Neural cell (in vitro differentiated cells): ENCODE measurements at regions not wholly inside any gene's neighbourhood (a gene's known extent, or its start where the extent isn't known, plus 50 kb on each side); places are given as distances from the start of the nearest gene placed in this dataset.

Experiments
- EP300 ChIP-seq: fragments of 450-650 bp; conservative IDR thresholded peaks from 2 replicates; pipeline ENCODE4 v1.6.1; 2014; ENCODE audit warnings: antibody characterized with exemption, mild to moderate bottlenecking, moderate library complexity; ENCODE audit not compliant: poor library complexity, severe bottlenecking
- EZH2 ChIP-seq: fragments of 200-600, 300-800 bp; shearing (Covaris generic), sonication (generic); IDR thresholded peaks from 2 replicates; pipeline ENCODE4 v1.6.1; 2014; ENCODE audit warnings: antibody characterized with exemption, low read length, borderline replicate concordance, mild to moderate bottlenecking; ENCODE audit not compliant: insufficient read depth, poor library complexity, severe bottlenecking
- MXI1 ChIP-seq: fragments of 450-650 bp; conservative IDR thresholded peaks from 2 replicates; pipeline ENCODE4 v1.6.1; 2014; ENCODE audit warnings: antibody characterized with exemption, mild to moderate bottlenecking; ENCODE audit not compliant: poor library complexity, severe bottlenecking
- POLR2AphosphoS5 ChIP-seq: IDR thresholded peaks from 2 replicates; pipeline ENCODE4 v1.6.1; 2012
- RAD21 ChIP-seq: fragments of 450-650 bp; conservative IDR thresholded peaks from 2 replicates; pipeline ENCODE4 v1.6.1; 2014; ENCODE audit warnings: antibody characterized with exemption, mild to moderate bottlenecking, moderate library complexity
- TAF1 ChIP-seq: IDR thresholded peaks from 2 replicates; pipeline ENCODE4 v1.6.1; 2012; ENCODE audit warnings: low read depth
- TF ChIP-seq, protein P1 (sequence below): fragments of 450-650 bp; IDR thresholded peaks from 2 replicates; pipeline ENCODE4 v1.5.1; 2014; ENCODE audit warnings: antibody characterized with exemption, mild to moderate bottlenecking, moderate library complexity; ENCODE audit not compliant: poor library complexity, severe bottlenecking
- TF ChIP-seq, protein P2 (sequence below): IDR thresholded peaks from 2 replicates; pipeline ENCODE4 v1.6.1; 2012; ENCODE audit warnings: borderline replicate concordance

DNA sequence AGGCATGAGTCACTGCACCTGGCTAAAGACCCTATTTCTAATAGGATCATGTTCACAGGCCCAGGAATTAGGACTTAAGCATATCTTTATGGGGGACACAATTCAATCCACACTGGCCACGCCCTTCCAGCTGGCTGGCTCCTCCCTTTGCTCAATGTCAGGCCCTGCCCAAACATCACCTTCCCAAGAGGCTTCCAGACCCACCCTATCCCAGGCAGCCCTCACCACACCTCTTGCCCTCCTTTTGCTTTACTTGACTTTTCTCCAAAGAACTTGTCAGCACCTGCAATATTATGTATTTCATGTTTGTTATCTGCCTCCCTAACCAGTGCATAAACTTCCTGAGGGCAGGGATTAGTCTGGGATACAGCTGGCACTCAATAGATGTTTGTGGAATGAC is 109.6 kb upstream of the CDH5 start:
- TF ChIP-seq POLR2AphosphoS5, result no peak
- TF ChIP-seq EP300, result no peak
- TF ChIP-seq, protein P1, sequence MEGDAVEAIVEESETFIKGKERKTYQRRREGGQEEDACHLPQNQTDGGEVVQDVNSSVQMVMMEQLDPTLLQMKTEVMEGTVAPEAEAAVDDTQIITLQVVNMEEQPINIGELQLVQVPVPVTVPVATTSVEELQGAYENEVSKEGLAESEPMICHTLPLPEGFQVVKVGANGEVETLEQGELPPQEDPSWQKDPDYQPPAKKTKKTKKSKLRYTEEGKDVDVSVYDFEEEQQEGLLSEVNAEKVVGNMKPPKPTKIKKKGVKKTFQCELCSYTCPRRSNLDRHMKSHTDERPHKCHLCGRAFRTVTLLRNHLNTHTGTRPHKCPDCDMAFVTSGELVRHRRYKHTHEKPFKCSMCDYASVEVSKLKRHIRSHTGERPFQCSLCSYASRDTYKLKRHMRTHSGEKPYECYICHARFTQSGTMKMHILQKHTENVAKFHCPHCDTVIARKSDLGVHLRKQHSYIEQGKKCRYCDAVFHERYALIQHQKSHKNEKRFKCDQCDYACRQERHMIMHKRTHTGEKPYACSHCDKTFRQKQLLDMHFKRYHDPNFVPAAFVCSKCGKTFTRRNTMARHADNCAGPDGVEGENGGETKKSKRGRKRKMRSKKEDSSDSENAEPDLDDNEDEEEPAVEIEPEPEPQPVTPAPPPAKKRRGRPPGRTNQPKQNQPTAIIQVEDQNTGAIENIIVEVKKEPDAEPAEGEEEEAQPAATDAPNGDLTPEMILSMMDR, result no peak
- no peak for TF ChIP-seq TAF1
- TF ChIP-seq, protein P2, sequence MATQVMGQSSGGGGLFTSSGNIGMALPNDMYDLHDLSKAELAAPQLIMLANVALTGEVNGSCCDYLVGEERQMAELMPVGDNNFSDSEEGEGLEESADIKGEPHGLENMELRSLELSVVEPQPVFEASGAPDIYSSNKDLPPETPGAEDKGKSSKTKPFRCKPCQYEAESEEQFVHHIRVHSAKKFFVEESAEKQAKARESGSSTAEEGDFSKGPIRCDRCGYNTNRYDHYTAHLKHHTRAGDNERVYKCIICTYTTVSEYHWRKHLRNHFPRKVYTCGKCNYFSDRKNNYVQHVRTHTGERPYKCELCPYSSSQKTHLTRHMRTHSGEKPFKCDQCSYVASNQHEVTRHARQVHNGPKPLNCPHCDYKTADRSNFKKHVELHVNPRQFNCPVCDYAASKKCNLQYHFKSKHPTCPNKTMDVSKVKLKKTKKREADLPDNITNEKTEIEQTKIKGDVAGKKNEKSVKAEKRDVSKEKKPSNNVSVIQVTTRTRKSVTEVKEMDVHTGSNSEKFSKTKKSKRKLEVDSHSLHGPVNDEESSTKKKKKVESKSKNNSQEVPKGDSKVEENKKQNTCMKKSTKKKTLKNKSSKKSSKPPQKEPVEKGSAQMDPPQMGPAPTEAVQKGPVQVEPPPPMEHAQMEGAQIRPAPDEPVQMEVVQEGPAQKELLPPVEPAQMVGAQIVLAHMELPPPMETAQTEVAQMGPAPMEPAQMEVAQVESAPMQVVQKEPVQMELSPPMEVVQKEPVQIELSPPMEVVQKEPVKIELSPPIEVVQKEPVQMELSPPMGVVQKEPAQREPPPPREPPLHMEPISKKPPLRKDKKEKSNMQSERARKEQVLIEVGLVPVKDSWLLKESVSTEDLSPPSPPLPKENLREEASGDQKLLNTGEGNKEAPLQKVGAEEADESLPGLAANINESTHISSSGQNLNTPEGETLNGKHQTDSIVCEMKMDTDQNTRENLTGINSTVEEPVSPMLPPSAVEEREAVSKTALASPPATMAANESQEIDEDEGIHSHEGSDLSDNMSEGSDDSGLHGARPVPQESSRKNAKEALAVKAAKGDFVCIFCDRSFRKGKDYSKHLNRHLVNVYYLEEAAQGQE, result no peak
- no peak for TF ChIP-seq MXI1
- no peak for TF ChIP-seq RAD21
- TF ChIP-seq EZH2, result no peak
